ENCODE measurements at regions not wholly inside any gene's neighbourhood (a gene's known extent, or its start where the extent isn't known, plus 50 kb on each side); places are given as distances from the start of the nearest gene placed in this dataset.
A peak's percentile ranks its signal among the peaks of the same experiment; 100 is the strongest.

GRCh38 chr9:103761466-103761865, 332.6 kb upstream of the SMC2 start:
- no peaks in the 10 kb centered on the region for H3K4me1 ChIP-seq
- no peaks in the 10 kb centered on the region for H3K9me3 ChIP-seq (replicated peaks)
- DNase-seq = no peak
- no peak overlapping the region for H3K4me3 ChIP-seq
- no peaks in the 10 kb centered on the region for H3K36me3 ChIP-seq
- no peaks in the 10 kb centered on the region for H3K27me3 ChIP-seq
- H3K27ac ChIP-seq = no peak overlapping the region

GRCh38 chr9:103789686-103790085, 304.4 kb upstream of the SMC2 start:
- no peaks in the 10 kb centered on the region for H3K36me3 ChIP-seq
- no peaks in the 10 kb centered on the region for H3K27me3 ChIP-seq
- H3K9me3 ChIP-seq (replicated peaks) = no peaks in the 10 kb centered on the region
- H3K27ac ChIP-seq = no peak overlapping the region
- H3K4me3 ChIP-seq = no peak overlapping the region
- peak; percentile 6 to 61 for DNase-seq
- H3K4me1 ChIP-seq = no peaks in the 10 kb centered on the region

- H3K27me3 ChIP-seq = no peaks in the 10 kb centered on the region
- no peak overlapping the region for H3K4me3 ChIP-seq
- no peaks in the 10 kb centered on the region for H3K9me3 ChIP-seq (replicated peaks)
- H3K4me1 ChIP-seq = no peaks in the 10 kb centered on the region
- H3K27ac ChIP-seq = no peak overlapping the region
- H3K36me3 ChIP-seq = no peaks in the 10 kb centered on the region
- DNase-seq = no peak
Measured at GRCh38 chr9:103798620-103799019, 295.5 kb upstream of the SMC2 start.

- Histone ChIP-seq H3K27me3 (no peaks in the 10 kb centered on the region), H3K9me3 (replicated peaks) (no peaks in the 10 kb centered on the region), H3K36me3 (no peaks in the 10 kb centered on the region), H3K27ac (no peak overlapping the region), H3K4me3 (no peak overlapping the region), H3K4me1 (no peaks in the 10 kb centered on the region)
- no peak for DNase-seq
Measured at GRCh38 chr9:103799959-103800358, 294.1 kb upstream of the SMC2 start.

GRCh38 chr9:103802068-103802467, 292.0 kb upstream of the SMC2 start:
- Histone ChIP-seq H3K36me3 (no peaks in the 10 kb centered on the region), H3K27ac (no peak overlapping the region), H3K4me1 (no peaks in the 10 kb centered on the region), H3K4me3 (no peak overlapping the region), H3K27me3 (no peaks in the 10 kb centered on the region), H3K9me3 (replicated peaks) (no peaks in the 10 kb centered on the region)
- no peak for DNase-seq

GRCh38 chr9:103803245-103803644, 290.9 kb upstream of the SMC2 start:
- H3K36me3 ChIP-seq = no peaks in the 10 kb centered on the region
- DNase-seq = no peak
- H3K4me3 ChIP-seq = no peak overlapping the region
- H3K4me1 ChIP-seq = no peaks in the 10 kb centered on the region
- H3K9me3 ChIP-seq (replicated peaks) = no peaks in the 10 kb centered on the region
- no peaks in the 10 kb centered on the region for H3K27me3 ChIP-seq
- H3K27ac ChIP-seq = no peak overlapping the region

GRCh38 chr9:103804077-103804735, 289.9 kb upstream of the SMC2 start:
- Histone ChIP-seq H3K9me3 (replicated peaks) (no peaks in the 10 kb centered on the region), H3K27ac (no peak overlapping the region), H3K27me3 (no peaks in the 10 kb centered on the region), H3K4me3 (no peak overlapping the region), H3K4me1 (no peaks in the 10 kb centered on the region), H3K36me3 (no peaks in the 10 kb centered on the region)
- no peak for DNase-seq

GRCh38 chr9:103809745-103810144, 284.4 kb upstream of the SMC2 start:
- H3K9me3 ChIP-seq (replicated peaks) = no peaks in the 10 kb centered on the region
- no peaks in the 10 kb centered on the region for H3K27me3 ChIP-seq
- no peak for DNase-seq
- H3K4me3 ChIP-seq = no peak overlapping the region
- no peaks in the 10 kb centered on the region for H3K36me3 ChIP-seq
- H3K4me1 ChIP-seq = no peaks in the 10 kb centered on the region
- no peak overlapping the region for H3K27ac ChIP-seq

- Histone ChIP-seq H3K27me3 (no peaks in the 10 kb centered on the region), H3K4me3 (no peak overlapping the region), H3K36me3 (no peaks in the 10 kb centered on the region), H3K9me3 (replicated peaks) (no peaks in the 10 kb centered on the region), H3K27ac (no peak overlapping the region), H3K4me1 (no peaks in the 10 kb centered on the region)
- no peak for DNase-seq
Measured at GRCh38 chr9:103811462-103811861, 282.6 kb upstream of the SMC2 start.

- Histone ChIP-seq H3K9me3 (replicated peaks) (no peaks in the 10 kb centered on the region), H3K4me3 (no peak overlapping the region), H3K27me3 (no peaks in the 10 kb centered on the region), H3K36me3 (no peaks in the 10 kb centered on the region), H3K4me1 (no peaks in the 10 kb centered on the region), H3K27ac (no peak overlapping the region)
- DNase-seq = no peak
Measured at GRCh38 chr9:103816146-103816545, 278.0 kb upstream of the SMC2 start.

GRCh38 chr9:103819936-103820335, 274.2 kb upstream of the SMC2 start:
- no peaks in the 10 kb centered on the region for H3K36me3 ChIP-seq
- no peaks in the 10 kb centered on the region for H3K27me3 ChIP-seq
- no peak overlapping the region for H3K27ac ChIP-seq
- no peak for DNase-seq
- H3K4me3 ChIP-seq = no peak overlapping the region
- no peaks in the 10 kb centered on the region for H3K9me3 ChIP-seq (replicated peaks)
- H3K4me1 ChIP-seq = no peaks in the 10 kb centered on the region

- Histone ChIP-seq H3K4me1 (no peaks in the 10 kb centered on the region), H3K27me3 (no peaks in the 10 kb centered on the region), H3K27ac (no peak overlapping the region), H3K4me3 (no peak overlapping the region), H3K9me3 (replicated peaks) (no peaks in the 10 kb centered on the region), H3K36me3 (no peaks in the 10 kb centered on the region)
- DNase-seq = no peak
Measured at GRCh38 chr9:103821115-103821514, 273.0 kb upstream of the SMC2 start.

- Histone ChIP-seq H3K9me3 (replicated peaks) (no peaks in the 10 kb centered on the region), H3K4me1 (no peaks in the 10 kb centered on the region), H3K27ac (no peak overlapping the region), H3K4me3 (no peak overlapping the region), H3K36me3 (no peaks in the 10 kb centered on the region), H3K27me3 (no peaks in the 10 kb centered on the region)
- no peak for DNase-seq
Measured at GRCh38 chr9:103837940-103838339, 256.2 kb upstream of the SMC2 start.

GRCh38 chr9:103839197-103839596, 254.9 kb upstream of the SMC2 start:
- H3K4me3 ChIP-seq = no peak overlapping the region
- no peaks in the 10 kb centered on the region for H3K4me1 ChIP-seq
- no peak overlapping the region for H3K27ac ChIP-seq
- no peaks in the 10 kb centered on the region for H3K27me3 ChIP-seq
- no peaks in the 10 kb centered on the region for H3K9me3 ChIP-seq (replicated peaks)
- H3K36me3 ChIP-seq = no peaks in the 10 kb centered on the region
- no peak for DNase-seq

- no peak overlapping the region for H3K27ac ChIP-seq
- no peaks in the 10 kb centered on the region for H3K4me1 ChIP-seq
- no peaks in the 10 kb centered on the region for H3K27me3 ChIP-seq
- no peak for DNase-seq
- H3K9me3 ChIP-seq (replicated peaks) = no peaks in the 10 kb centered on the region; the same call in none of the 2 replicates
- H3K4me3 ChIP-seq = no peak overlapping the region
- H3K36me3 ChIP-seq = no peaks in the 10 kb centered on the region
Measured at GRCh38 chr9:103867886-103868285, 226.2 kb upstream of the SMC2 start.

- H3K4me3 ChIP-seq = no peak overlapping the region
- H3K4me1 ChIP-seq = no peaks in the 10 kb centered on the region
- no peaks in the 10 kb centered on the region for H3K36me3 ChIP-seq
- no peak for DNase-seq
- no peak overlapping the region for H3K27ac ChIP-seq
- H3K9me3 ChIP-seq (replicated peaks) = no peaks in the 10 kb centered on the region
- no peaks in the 10 kb centered on the region for H3K27me3 ChIP-seq
Measured at GRCh38 chr9:103872811-103873210, 221.3 kb upstream of the SMC2 start.

Data from SJCRH30 (cell line).